Caco-2 (cell line): ENCODE measurements at regions not wholly inside any gene's neighbourhood (a gene's known extent, or its start where the extent isn't known, plus 50 kb on each side); places are given as distances from the start of the nearest gene placed in this dataset.

Source experiments
- BruUV-seq: library from RNA; stranded (reverse); fragments of 400-500 nt; replicated peaks from 2 replicates; lab custom pipeline; 2021; lab: Mats Ljungman, UMichigan
- CTCF ChIA-PET: fragments of 300-600 bp; sonication (Branson Sonifier 250); formaldehyde crosslinking; loops from one replicate; lab custom pipeline; 2022; ENCODE audit warnings: antibody characterized with exemption; lab: Charles Lee
- POLR2A ChIA-PET: fragments of 300-600 bp; sonication (Branson Sonifier 250); formaldehyde crosslinking; loops from one replicate; lab custom pipeline; 2022; ENCODE audit warnings: antibody characterized with exemption; lab: Charles Lee
- DNase-seq, 2 experiments: peaks; one replicate each; pipeline versions ENCODE4 v3.0.0 to v3.0.0-alpha.2; 2020 to 2022
- H3K27me3 ChIP-seq: replicated peaks from 2 replicates; pipeline ENCODE4 v1.6.0; 2011; ENCODE audit warnings: low read length; ENCODE audit not compliant: control insufficient read depth, insufficient read depth
- H3K36me3 ChIP-seq: 2 replicates; pipeline ENCODE4 v1.5.1; 2011; ENCODE audit warnings: low read length; ENCODE audit not compliant: control insufficient read depth, insufficient read depth
- H3K4me1 ChIP-seq: fragments of 250-450 bp; sonication (Bioruptor Pico); 2 replicates; pipeline ENCODE4 v1.5.1; 2020; ENCODE audit warnings: mild to moderate bottlenecking
- H3K4me3 ChIP-seq: 2 replicates; pipeline ENCODE4 v1.5.1; 2011; ENCODE audit warnings: low read depth, mild to moderate bottlenecking, control low read depth, low read length
- H3K9me3 ChIP-seq: fragments of 250-450 bp; sonication (Bioruptor Pico); 2 replicates; pipeline ENCODE4 v1.5.1; 2020; ENCODE audit warnings: mild to moderate bottlenecking, moderate library complexity
- H3K27ac Mint-ChIP-seq: one replicate; pipeline ENCODE4 v1.8.0; 2022; ENCODE audit warnings: mixed read lengths; ENCODE audit not compliant: unreplicated experiment
- H3K27me3 Mint-ChIP-seq: one replicate; pipeline ENCODE4 v1.8.0; 2022; ENCODE audit warnings: mixed read lengths; ENCODE audit not compliant: insufficient read depth, unreplicated experiment
- H3K36me3 Mint-ChIP-seq: one replicate; pipeline ENCODE4 v1.8.0; 2022; ENCODE audit warnings: mild to moderate bottlenecking, mixed read lengths; ENCODE audit not compliant: insufficient read depth, unreplicated experiment
- H3K4me1 Mint-ChIP-seq: one replicate; pipeline ENCODE4 v1.8.0; 2022; ENCODE audit warnings: low read depth, mixed read lengths; ENCODE audit not compliant: unreplicated experiment
- H3K4me3 Mint-ChIP-seq: one replicate; pipeline ENCODE4 v1.8.0; 2022; ENCODE audit warnings: mild to moderate bottlenecking, moderate library complexity, mixed read lengths; ENCODE audit not compliant: unreplicated experiment
- H3K9me3 Mint-ChIP-seq: one replicate; pipeline ENCODE4 v1.8.0; 2022; ENCODE audit warnings: mixed read lengths; ENCODE audit not compliant: unreplicated experiment
- CTCF ChIP-seq, 2 experiments: fragments of 200-600 bp in 1 of 2; IDR thresholded peaks; 1 replicate in 1 of 2; 2 replicates in 1 of 2; pipeline versions ENCODE4 v1.5.1 to v1.8.0; 2011 to 2022; ENCODE audit warnings: antibody characterized with exemption in 1 of 2, control low read depth in 1 of 2, inconsistent platforms in 1 of 2, low read depth in 1 of 2, low read length in 1 of 2, mild to moderate bottlenecking in 1 of 2, moderate library complexity in 1 of 2; ENCODE audit not compliant: insufficient read depth in 1 of 2, severe bottlenecking in 1 of 2, unreplicated experiment in 1 of 2
- intact Hi-C: fragments of 100-400 bp; cut with micrococcal nuclease; formaldehyde crosslinking; loops from one replicate; pipeline ENCODE4 v1.10.0; 2022; ENCODE audit not compliant: unreplicated experiment

GRCh38 chr10:47224546-47225218 lies 75.3 kb upstream of the GDF10 start:
- BruUV-seq: no TSS peak
- H3K9me3 Mint-ChIP-seq: peaks cover 16% of the 10 kb centered on the region
- peaks cover 3% of the 10 kb centered on the region for H3K27me3 Mint-ChIP-seq
- CTCF ChIA-PET: interaction anchor here (0.7 to 1.5 kb wide), 7 partner anchors 10 to 1220 kb away, joined by 3 to 8 read pairs (median 3); no protein-coding TSS in a partner anchor
- H3K36me3 Mint-ChIP-seq: no peaks in the 10 kb centered on the region
- no peak for TF ChIP-seq CTCF (IDR thresholded peaks at IDR 0.05; ENCODE audit: insufficient read depth in 1 of 2, low read depth in 1 of 2, low read length in 1 of 2, severe bottlenecking in 1 of 2, unreplicated experiment in 1 of 2)
- H3K27ac Mint-ChIP-seq: no peak overlapping the region
- DNase-seq: peak; percentile 12 to 63
- Histone ChIP-seq H3K4me3 (no peak overlapping the region), H3K27me3 (no peaks in the 10 kb centered on the region), H3K36me3 (no peaks in the 10 kb centered on the region), H3K4me1 (peaks cover 10% of the 10 kb centered on the region), H3K9me3 (peaks cover 9% of the 10 kb centered on the region)
- POLR2A ChIA-PET: no interaction called here
- H3K4me1 Mint-ChIP-seq: peaks cover 10% of the 10 kb centered on the region
- no peak overlapping the region for H3K4me3 Mint-ChIP-seq
- intact Hi-C loops: no loop called here

- Histone ChIP-seq H3K27me3 (no peaks in the 10 kb centered on the region), H3K9me3 (peaks cover 9% of the 10 kb centered on the region), H3K36me3 (no peaks in the 10 kb centered on the region), H3K4me1 (peaks cover 10% of the 10 kb centered on the region), H3K4me3 (no peak overlapping the region)
- Mint-ChIP-seq H3K4me3 (no peak overlapping the region), H3K4me1 (peaks cover 10% of the 10 kb centered on the region), H3K27ac (peak overlapping the region; percentile 34), H3K27me3 (peaks cover 4% of the 10 kb centered on the region), H3K9me3 (peaks cover 16% of the 10 kb centered on the region), H3K36me3 (no peaks in the 10 kb centered on the region)
- peak in 1 of 2 experiments; percentile 57 for DNase-seq
- POLR2A ChIA-PET: no interaction called here
- intact Hi-C loops: no loop called here
- TF ChIP-seq CTCF (IDR thresholded peaks at IDR 0.05; ENCODE audit: insufficient read depth in 1 of 2, low read depth in 1 of 2, low read length in 1 of 2, severe bottlenecking in 1 of 2, unreplicated experiment in 1 of 2): no peak
- no TSS peak for BruUV-seq
- CTCF ChIA-PET: interaction anchor here (0.7 to 1.5 kb wide), 7 partner anchors 11 to 1220 kb away, joined by 3 to 8 read pairs (median 3); no protein-coding TSS in a partner anchor
These were observed 74.6 kb upstream of the GDF10 start for GRCh38 chr10:47225219-47225927.

- peak overlapping the region; percentile 34 for H3K27ac Mint-ChIP-seq
- Histone ChIP-seq H3K4me3 (no peak overlapping the region), H3K27me3 (no peaks in the 10 kb centered on the region), H3K36me3 (no peaks in the 10 kb centered on the region), H3K9me3 (peaks cover 9% of the 10 kb centered on the region), H3K4me1 (peaks cover 10% of the 10 kb centered on the region)
- H3K27me3 Mint-ChIP-seq: peaks cover 6% of the 10 kb centered on the region
- TF ChIP-seq CTCF (IDR thresholded peaks at IDR 0.05; ENCODE audit: insufficient read depth in 1 of 2, low read depth in 1 of 2, low read length in 1 of 2, severe bottlenecking in 1 of 2, unreplicated experiment in 1 of 2): no peak
- BruUV-seq: no TSS peak
- H3K9me3 Mint-ChIP-seq: peaks cover 16% of the 10 kb centered on the region
- H3K4me3 Mint-ChIP-seq: no peak overlapping the region
- no peaks in the 10 kb centered on the region for H3K36me3 Mint-ChIP-seq
- peak in 1 of 2 experiments; percentile 19 for DNase-seq
- peaks cover 10% of the 10 kb centered on the region for H3K4me1 Mint-ChIP-seq
- ChIA-PET CTCF (interaction anchor here (1.3 to 1.5 kb wide), 2 partner anchors 12 to 178 kb away, joined by 3 to 7 read pairs; no protein-coding TSS in a partner anchor), POLR2A (no interaction called here)
- intact Hi-C loops: no loop called here
These were observed 73.9 kb upstream of the GDF10 start for GRCh38 chr10:47225928-47226645.
